NCI-H2196 treated with DMSO at 0.1 percent for 48 hours (cell line): ENCODE measurements at regions not wholly inside any gene's neighbourhood (a gene's known extent, or its start where the extent isn't known, plus 50 kb on each side); places are given as distances from the start of the nearest gene placed in this dataset.

Experiments
- DNase-seq: peaks from one replicate; lab custom pipeline; 2025; ENCODE audit not compliant: unreplicated experiment; lab: John Stamatoyannopoulos, UW

- no peak for DNase-seq
Observed at GRCh38 chr6:21420146-21420878, 173.2 kb upstream of the SOX4 start.

GRCh38 chr6:21420926-21421325, 172.6 kb upstream of the SOX4 start:
- no peak for DNase-seq

GRCh38 chr6:21423106-21423854, 170.3 kb upstream of the SOX4 start:
- DNase-seq, result no peak

GRCh38 chr6:21426841-21427490, 166.6 kb upstream of the SOX4 start:
- no peak for DNase-seq

- no peak for DNase-seq
Observed at GRCh38 chr6:21429291-21429690, 164.3 kb upstream of the SOX4 start.

DNA sequence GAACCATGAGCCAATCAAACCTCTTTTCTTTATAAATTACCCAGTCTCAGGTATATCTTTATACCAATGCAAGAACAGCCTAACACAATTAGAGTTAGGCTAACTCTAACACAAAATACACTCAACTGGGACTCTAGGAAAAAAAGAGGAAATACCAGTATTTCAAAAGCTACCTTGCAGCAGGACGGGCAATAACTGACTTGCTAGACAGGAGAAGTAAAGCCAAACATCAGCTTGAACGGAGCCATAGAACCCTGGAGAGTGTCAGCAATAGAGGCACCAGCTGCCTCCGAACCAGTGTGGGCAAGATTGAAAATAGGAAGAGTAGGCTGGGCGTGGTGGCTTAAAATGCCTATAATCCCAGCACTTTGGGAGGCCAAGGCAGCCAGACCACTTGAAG, 162.0 kb upstream of the SOX4 start:
- DNase-seq, result no peak

- DNase-seq, result no peak
Observed at GRCh38 chr6:21436625-21437024, 156.9 kb upstream of the SOX4 start.

- DNase-seq, result no peak
Observed at GRCh38 chr6:21437581-21437980, 156.0 kb upstream of the SOX4 start.

GRCh38 chr6:21438237-21438985, 155.1 kb upstream of the SOX4 start:
- no peak for DNase-seq

GRCh38 chr6:21438986-21439352, 154.6 kb upstream of the SOX4 start:
- no peak for DNase-seq

DNA sequence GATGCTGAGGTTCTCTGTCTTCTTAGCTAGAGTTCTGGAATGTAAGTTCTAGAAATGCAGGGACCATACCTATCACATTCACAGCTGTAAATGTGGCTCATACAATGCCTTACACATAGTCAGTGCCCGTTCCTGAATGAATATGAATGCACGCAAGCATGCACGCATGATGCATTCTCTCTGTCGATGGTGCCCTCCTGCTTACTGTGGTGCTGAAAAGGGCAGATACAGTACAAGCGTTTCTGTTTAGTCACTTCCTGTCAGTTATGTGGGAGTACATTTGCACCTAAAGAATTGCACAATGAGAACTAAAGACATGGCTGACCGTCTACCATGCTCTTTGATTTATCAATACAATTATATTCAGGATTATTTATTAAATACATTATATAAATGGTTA, 152.2 kb upstream of the SOX4 start:
- no peak for DNase-seq

DNA sequence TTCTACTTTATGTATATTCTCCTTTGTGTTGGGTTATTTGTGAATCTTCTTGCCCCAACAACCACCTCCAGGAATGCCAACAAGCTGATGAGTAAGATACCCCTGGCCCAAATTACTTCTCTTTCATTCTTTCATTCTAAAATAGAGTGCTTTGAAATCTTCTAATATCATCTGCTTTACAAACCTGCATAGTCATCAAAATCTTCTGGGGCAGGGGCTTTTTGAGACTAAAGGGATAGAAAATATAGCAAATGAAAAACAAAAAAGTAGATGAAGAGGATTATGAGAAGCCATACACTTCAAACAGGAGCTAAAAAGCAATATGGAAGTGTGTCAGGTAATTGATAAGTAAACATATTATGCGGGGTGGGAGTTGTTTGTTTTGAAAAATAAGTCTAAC, 150.7 kb upstream of the SOX4 start:
- no peak for DNase-seq

GRCh38 chr6:21444711-21445260, 148.8 kb upstream of the SOX4 start:
- no peak for DNase-seq

- DNase-seq, result no peak
Observed at GRCh38 chr6:21447987-21448386, 145.6 kb upstream of the SOX4 start.

- no peak for DNase-seq
Observed at GRCh38 chr6:21448485-21449109, 145.0 kb upstream of the SOX4 start.

DNA sequence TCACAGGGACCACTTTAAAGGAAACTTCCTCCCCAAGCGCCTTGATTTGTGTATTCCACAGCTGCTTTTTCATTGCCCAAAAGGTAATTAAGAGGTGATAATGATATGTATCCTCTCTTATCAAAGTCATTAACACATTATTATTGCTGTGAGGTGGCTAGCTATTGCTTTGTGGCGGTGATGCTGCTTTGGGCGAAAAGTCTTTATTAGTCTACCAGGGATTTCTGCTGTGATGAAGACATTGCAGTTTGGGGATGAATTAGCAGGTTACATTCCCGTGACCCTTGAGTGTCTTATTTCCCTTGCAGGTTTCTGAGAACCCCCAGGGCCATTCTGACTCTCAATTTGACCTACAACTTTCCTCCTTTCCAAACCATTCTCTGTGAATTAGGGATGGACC, 143.4 kb upstream of the SOX4 start:
- no peak for DNase-seq

DNA sequence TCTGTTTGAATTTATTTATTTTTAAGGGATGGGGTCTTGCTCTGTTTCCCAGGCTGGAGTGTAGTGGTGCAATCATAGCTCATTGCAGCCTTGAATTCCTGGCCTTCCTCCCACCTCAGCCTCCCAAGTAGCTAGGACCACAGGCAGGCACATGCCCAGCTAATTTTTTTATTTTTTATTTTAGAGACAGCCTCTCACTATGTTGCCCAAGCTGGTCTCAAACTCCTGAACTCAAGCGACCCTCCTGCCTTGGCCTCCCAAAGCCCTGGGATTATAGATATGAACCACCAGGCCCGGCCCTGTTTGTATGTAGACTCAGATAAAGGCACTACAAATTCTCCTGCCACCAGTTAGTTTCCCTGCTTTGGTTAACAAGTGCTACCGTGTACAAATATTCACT, 142.9 kb upstream of the SOX4 start:
- DNase-seq, result no peak

DNA sequence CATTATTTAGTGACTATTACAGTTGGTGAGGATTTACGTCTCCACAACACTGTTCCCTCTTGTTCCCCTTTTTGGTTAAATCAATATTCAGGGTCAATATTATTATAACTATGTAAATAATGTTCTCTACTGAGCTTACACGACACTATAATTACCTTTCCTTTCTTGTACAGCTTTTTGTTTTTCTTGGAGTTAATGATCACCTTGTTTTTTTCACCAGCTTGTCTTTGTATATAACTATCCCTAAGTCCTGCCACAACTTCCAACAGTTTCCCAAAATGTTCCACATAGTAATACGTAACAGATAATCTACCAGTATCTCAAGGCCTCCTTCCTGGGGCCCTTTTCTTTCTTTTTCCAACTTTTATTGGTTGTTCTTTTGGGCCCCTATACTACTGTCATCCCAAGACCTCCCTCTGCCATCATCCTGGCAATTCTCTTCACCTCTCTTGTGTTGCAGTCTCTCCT, 142.0 kb upstream of the SOX4 start:
- DNase-seq, result no peak

GRCh38 chr6:21454262-21454661, 139.3 kb upstream of the SOX4 start:
- no peak for DNase-seq

GRCh38 chr6:21455071-21455470, 138.5 kb upstream of the SOX4 start:
- DNase-seq, result no peak

- no peak for DNase-seq
Observed at GRCh38 chr6:21457647-21458046, 135.9 kb upstream of the SOX4 start.
